HG03565 (cell line): ENCODE measurements at regions not wholly inside any gene's neighbourhood (a gene's known extent, or its start where the extent isn't known, plus 50 kb on each side); places are given as distances from the start of the nearest gene placed in this dataset.

Experiments
- ATAC-seq: cut with Tn5 transposase; IDR thresholded peaks from one replicate; pipeline ENCODE4 v1.9.1; 2021; ENCODE audit warnings: mild to moderate bottlenecking, moderate library complexity; ENCODE audit not compliant: unreplicated experiment

DNA sequence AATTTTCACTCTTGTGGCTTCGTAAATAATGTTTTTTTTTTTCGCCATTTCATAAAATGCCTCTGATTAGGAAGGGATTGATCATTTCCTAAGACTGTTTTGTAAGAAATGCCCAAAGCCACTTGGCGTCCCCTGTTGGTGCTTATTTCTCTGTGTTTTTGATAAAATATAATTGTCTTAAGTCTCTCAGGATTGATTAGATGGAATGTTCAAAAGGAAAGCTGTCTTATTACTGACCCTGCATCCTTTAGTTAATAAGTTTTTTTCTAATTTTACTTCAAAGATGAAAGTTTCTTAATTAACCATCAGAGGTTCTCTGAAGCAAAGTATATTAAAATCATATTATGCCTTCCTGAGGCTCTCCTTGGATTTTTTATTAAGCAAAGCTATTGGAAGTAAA is 624.3 kb upstream of the TENM4 start:
- no peak for ATAC-seq

DNA sequence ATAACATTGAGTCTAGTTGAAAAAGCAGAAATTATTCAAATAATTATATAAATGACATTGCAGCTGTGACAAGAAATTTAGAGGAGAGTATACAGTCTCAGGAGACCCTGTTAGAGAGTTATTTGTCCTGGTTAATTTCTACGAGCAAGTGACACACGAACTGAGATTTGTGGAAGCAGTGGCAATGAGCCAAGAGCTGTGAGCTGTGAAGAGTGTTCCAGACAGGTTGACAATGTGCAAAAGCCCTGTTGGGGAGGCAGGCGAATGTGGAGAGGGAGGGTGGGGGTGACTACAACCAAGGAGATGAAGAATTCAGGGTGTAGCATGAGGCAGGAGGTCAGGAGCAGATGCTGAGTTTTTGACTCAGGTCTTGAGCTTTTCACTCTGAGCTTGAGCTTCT is 620.2 kb upstream of the TENM4 start:
- no peak for ATAC-seq

DNA sequence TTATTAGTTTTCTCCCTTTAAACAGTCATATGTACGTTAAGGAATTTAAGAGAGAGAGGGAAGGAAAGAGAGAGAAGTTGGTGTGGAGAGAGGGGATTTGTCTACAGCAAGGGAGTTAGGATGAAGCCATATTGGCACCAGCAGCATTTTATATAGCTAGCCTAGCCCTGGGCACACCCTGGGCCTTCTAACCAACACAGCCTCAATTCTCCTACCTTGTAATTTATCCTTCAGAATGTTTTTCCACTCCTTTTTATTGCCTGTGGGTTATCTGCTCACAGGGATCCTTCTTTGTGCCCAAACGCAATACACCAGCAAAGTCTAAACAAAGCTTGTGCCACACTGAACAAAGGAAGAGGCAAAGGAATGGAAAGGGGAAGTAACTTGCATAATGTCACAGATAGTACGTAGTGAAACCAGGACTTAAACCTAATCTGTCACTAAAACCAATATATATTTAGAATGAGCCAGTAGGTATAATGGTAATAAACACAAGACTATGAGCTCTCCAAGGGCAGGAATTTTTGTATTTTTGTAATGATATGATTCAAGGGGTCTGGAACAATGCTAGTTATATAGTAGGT is 613.8 kb upstream of the TENM4 start:
- ATAC-seq = no peak

DNA sequence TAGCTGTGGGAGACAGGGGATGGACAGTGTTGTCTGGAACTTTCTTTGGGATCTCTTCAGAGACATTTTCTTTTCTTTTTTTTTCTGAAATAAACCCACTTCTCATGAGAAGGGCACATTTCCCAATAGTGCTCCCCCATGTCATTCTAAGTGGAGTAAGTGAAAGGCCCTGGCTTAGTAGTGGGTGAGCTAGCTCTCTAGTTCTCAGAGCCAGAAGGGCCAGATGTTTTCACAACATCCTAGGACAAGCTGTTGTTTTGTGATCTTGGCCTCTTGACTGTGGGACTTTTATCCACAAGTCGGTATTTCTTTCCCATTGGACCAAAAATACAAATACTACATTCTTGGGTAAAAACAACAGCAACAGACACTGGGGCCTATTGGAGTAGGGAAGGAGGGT is 607.7 kb upstream of the TENM4 start:
- no peak for ATAC-seq

DNA sequence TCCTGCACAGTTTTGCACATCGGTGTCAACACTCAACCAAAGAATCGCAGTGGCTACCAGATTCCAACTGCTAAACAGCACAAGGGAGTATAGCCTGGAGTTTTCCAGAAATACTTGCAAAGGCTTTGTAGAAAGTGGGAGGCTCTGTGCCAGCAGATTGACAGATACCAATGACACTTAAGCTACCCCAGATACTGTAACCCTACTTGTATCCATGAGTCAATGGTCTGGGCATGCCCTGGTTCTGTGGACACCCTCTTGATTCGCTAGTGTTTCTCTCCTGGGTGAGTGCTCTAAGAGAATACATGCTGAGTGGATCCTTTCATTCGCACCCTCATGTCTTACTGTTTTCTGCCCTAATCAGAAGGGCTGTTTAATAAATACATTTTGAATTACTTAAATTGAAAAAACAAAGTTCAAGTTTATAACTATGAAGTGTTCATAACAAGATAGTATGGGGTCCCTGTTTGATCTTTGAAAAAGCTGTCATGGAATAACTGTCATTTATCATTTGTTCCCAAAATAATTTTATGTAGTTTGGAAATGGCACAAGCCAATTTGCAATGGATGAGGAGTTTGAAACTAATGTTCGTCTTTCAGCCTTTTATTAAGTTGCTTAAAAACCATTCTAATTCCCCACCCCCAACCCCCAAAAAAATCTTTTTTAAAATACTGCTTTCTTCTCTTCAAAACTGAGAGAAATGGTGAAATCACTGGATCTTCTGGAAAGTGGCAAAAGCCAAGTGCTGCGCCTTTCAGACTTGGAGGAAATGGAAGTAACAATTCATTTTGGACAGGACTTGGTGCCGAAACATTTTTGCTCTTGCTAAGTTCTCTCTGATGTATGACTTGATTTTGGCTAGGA is 600.5 kb upstream of the TENM4 start:
- ATAC-seq = no peak

DNA sequence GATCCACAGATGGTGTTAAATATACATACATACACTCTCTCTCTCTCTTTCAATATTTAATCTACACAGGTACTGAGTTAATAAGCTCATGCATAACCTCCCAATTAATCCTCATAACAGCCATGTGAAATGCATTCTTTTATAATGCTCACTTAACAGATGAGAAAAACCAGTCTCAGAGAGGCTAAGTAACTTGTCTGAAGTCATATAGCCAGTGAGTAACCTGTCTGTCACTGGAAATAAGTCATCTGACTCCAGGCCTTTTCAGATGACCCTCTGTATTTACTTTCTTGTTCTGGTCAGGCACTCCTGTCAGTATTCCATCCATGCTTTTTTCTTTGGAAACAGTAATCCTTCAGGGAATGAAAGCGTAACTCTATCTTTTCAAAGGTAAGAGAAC is 594.0 kb upstream of the TENM4 start:
- ATAC-seq = no peak

DNA sequence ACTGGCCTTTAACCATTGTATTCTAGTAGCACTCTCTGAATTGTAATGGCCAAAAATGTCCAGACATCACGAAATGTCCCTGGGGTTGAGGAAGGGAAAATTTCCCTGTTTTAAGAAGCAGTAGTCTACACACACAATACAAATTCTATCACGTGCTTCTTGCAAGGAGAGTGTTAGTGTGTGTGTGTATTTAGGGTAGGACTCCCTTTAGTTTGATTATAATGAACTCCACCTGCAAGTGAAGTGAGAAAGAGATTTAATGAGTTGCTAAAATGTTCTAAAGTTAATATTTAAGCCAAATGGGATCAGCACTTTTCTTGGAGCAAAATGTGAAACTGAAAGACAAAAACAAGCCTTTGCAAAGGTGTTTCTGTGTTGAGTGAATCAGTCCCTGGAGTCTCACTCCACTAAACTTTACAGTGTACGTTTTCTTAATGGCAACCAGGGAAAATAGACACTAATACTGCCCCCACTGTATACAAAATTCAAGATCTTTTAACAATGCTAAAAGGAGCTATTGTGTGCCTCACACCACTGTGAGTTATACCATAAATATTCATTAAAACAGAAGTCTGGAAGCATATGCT is 590.3 kb upstream of the TENM4 start:
- ATAC-seq = no peak

DNA sequence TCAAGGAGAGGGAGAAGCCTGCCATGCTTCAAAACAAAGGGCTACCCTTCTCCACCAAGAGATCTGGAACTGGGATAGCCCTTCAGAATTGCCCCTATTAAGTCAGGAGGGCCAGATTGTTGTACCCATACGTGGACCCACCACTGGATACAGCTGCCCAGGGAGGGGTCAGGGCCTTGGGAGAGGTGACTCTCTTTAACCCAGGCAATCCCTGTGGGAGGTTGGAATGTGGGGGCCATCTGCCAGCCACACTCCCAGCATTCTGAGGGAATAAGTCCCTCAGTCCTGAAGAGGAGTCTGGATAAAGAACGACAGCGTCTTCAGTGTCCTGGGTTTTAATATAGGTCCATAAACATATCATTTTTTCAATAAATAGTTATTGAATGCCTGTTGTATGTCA is 588.2 kb upstream of the TENM4 start:
- no peak for ATAC-seq

DNA sequence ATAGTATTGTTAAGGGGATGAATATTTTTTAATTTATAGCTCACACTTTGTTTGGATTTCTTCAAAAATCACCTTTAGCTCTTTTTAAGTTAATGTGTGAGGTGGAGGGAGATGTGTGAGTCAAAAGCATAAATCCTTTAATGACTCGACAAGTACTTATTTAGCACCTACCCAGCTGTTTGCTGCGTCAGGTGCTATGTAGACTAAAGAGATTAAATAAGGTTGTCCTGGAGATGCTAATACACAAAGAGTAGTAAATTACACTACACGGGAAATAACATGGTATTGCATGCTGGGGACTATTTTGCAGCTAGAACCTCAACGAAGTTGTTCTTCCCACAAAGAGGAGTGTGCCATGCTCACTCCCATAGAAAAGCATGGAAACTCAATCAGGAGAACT is 583.3 kb upstream of the TENM4 start:
- ATAC-seq = no peak

DNA sequence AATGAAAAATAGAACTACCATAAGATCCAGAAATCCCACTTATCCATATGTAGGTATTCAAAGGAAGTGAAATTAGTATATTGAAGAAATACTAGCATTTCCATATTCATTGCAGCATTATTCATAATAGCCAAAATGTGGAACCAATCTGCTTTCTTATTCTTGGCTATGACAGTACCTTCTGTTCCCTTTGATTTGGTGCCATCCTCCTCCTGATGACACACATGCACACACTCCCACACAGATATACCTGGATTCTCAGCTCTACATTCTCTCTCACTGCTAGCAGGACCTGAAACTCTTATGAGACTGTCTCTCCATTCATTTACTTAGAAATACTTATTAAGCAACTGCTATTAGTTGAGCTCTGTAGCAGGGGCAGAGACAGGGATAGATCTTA is 582.6 kb upstream of the TENM4 start:
- ATAC-seq = no peak

DNA sequence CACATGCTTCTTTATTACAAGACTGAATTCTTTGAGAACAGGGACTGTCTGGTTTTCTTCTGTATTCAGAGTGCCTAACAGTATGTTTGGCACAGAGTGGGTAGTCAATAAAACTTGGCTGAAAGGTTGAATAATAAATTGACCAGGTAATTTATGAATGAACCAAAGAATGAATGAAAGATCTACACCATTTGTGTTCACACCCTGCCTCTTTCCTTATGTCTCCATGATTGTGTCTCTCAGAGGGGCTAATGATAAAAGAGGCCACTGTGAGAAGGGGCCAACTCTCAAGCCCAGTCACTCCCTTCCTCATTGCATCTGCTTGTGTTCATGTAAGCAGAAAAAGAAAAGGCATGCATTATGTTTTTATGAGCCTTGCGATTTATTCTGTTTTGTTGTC is 569.7 kb upstream of the TENM4 start:
- ATAC-seq = no peak

DNA sequence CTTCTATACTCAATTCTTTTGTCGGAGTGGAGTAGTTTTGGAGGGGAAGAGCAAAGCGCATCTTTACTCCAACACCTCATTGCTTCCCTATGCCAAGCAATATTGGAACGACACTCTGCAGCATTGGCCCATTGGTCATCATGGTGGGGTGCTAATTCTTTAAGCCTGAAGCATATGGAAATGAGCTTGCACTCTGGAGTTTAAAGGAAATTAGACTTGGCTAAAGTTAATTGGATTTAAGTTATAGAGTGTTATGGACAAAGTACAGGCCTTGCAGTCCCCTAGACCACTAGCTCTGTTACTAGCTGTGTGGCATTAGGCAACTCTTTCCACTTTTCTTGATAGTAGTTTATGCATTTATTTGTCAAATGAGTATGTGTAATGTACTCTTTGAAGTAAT is 568.3 kb upstream of the TENM4 start:
- no peak for ATAC-seq

DNA sequence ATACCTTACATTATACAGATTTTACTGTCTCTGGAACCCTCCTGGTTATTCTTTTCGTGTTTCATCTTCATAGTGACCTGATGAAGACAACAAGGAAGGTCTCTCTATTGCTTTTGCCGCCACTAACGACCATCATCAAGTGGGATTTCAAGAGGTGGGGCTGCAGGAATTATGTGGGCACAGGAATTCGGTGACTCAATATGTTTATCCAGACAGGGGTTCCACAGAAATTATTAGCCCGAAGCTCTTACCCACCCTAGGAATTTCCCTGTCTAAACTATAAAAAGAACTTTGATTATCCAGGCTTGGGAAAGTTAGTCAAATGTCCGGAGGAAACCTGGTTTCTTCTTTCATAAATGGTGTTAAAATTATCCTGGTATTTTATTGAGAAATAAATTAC is 566.8 kb upstream of the TENM4 start:
- no peak for ATAC-seq

DNA sequence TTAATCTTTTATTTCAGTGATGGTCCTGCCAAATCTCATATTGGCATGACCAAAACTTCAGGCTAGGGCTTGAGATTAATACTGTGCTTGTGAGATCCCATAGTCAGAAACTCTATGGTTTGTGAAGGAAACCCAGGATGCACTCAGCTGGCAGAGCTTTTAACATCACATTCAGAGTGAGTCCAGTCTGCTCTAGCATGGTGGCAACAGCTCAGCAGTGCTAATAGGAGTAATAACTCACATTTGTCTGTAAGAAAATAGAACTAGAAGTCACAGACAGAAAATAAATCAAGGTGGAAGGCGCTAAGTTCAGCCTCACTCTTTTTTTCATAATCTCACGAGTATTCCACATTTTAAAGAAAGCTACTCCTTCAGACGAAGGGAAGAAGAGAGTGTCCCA is 549.3 kb upstream of the TENM4 start:
- no peak for ATAC-seq

DNA sequence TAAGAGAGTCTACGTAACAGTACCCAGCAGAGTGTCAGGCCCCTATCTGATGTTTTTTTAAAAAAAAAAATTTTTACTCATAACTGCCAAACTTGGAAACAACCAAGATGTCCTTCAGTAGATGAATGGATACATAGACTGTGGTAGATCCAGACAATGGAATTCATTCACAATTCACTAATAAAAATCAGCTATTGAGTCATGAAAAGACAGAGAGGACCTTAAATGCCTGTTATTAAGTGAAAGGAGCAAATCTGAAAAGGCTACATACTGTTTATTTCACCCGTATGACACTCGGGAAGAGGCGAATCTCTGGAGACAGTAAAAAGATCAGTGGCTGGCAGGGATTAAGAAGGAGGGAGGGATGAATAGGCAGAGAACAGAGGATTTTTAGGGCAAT is 541.4 kb upstream of the TENM4 start:
- no peak for ATAC-seq

DNA sequence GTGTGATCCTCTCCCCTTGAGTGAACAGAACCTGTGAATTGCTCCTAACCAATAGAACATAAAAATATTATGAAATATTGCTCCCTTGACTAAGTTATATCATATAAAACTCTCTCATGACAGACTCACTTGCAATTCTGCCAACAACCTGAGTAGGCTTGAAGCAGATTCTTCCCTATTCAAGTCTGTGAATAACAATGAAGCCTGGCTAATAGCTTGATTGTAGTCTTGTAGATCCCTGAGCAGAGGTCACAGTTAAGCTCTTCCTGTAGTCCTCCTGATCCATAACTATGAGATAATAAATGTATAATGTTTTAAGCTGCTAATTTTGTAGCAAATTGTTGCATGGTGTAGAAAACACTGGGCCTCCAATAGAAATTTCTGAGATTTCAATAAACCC is 540.1 kb upstream of the TENM4 start:
- ATAC-seq = no peak

DNA sequence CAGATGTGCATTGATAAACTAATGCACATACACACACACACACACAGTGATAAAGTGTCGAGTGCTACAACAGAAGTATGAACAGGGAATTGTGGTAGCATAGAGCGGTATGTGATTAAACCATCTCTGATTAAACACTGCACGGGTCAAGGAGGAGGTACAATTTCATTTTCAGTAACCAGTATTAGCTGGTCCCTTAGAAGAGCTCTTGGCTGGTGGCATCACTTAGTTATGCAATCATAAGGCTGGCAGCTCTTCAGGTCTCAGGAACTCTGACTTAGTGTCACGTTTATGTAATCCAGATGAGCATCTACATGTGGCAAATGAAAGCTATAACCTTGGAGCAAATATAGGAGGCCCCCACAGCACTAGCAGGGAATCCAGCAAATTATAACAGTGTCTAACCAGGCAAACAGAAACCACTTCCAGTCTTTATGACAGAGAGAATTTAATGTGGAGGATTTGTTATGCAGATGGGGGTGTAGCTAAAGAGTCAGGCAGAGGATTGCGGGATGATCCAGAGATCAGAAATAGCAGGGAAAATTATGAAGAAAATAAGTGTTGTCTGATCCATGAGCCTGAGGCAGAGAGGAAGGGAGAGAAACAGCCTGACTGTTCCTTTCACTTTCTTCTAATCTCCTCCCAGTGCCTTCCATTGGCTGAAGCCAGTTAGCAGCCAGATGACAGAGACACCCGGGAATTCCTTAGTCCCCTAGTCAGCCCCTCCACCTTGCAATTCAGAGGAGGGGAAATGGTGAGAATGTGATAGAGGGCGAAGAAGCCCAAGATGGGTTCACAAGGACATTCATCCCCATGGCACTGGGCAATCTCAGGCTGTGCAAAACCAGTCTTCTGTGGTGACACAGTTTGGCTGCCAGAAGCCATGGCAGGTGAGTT is 533.1 kb upstream of the TENM4 start:
- ATAC-seq = no peak

DNA sequence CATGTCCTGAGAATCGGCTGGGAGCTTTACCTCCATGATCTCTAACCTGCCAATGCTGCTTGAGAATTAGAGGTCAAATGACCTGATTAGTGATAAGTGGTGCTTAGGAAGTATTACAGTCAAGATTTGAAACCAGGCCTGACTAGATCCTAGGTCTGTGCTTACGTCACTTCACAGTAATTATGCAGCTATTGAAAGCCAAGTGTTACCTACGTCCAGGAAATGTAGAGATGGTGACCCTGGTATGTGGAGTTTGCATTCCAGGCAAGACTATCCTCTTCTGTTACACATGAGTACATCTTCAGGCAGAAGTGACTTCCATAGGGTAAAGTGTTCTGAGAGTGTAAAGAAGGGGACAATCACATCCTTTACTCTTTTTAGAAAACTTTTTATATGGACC is 530.4 kb upstream of the TENM4 start:
- no peak for ATAC-seq

DNA sequence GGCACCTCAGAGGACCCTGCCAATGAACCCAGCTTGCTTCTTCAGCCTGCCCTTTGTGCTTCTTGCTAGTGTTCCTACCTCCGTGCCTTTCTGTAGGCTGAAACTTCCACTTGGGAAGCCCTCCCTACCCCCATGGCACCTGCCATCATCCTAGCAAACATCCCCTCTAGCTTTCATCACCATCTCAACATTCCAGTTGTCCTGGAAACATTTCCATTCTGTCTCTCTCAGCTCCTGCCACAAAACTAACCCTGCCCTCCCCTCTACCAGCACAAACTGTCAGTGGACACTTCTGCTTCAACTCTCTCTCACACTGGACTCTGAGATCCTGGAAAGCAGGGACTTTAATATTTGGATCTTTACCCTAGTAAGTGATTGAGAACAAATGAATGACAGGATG is 525.8 kb upstream of the TENM4 start:
- ATAC-seq = no peak

DNA sequence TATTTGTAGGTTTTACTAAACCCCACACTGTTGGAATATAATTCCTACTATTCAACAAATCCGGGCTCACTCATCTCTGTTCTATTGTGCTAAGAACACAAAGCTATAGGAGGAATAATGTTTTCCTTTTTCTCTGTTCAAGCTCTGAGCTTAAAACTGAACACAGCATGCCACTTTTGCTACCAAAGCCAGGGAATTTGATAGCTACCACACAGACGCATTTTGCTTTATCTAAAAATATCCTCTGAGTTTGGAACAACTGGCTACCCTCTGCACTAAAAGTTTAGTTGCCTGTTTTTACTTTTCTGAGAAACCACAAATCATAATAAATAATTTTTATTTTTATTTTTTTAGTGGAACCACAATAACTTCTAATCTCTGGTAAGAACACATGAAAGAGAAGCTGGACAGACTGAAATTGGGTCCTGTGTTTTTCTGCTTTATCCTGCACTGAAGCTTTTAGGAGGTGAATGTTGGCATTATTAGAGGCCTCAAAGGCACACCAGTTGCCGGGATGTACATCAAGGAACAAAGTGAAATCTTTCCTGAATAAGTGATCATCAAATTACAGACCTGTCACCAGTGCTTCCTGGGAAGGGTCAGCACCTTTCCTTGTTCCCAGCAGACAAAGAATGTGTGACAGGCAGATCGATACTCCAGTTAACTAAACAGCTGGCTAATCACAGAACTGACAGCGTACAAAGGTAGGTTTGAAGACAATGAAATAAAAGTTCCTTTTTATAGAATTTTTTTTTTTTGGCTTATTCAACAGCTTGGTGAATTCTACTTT is 523.2 kb upstream of the TENM4 start:
- ATAC-seq = no peak

DNA sequence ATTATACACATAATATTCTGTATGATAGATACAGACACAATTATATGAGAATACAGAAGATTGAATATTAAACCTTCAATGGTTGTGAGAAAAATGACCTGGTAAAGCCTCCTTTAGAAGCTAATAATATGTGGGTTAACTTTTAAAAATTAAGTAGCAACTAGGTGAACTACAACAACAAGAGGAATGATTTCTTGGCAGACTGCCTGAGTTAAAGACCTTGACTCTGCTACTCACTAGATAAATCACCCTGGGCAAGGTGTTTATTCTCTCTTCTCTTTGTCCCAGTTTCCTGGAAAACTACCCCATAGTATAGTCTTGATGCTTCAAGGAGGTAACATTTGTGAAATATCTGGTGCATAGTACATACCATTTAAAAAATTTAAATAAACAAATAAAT is 519.6 kb upstream of the TENM4 start:
- ATAC-seq = no peak
